Kasumi-1 (cell line): ENCODE measurements at regions not wholly inside any gene's neighbourhood (a gene's known extent, or its start where the extent isn't known, plus 50 kb on each side); places are given as distances from the start of the nearest gene placed in this dataset.

Experiments
- DNase-seq, 2 experiments: peaks; one replicate each; lab custom pipeline; 2025; lab: John Stamatoyannopoulos, UW

GRCh38 chr5:88144219-88145001, 124.2 kb downstream of the TMEM161B start:
- DNase-seq = no peak

GRCh38 chr5:88143693-88144218, 124.9 kb downstream of the TMEM161B start:
- no peak for DNase-seq

- no peak for DNase-seq
These were observed 125.6 kb downstream of the TMEM161B start for GRCh38 chr5:88142886-88143692.

GRCh38 chr5:88142636-88142885, 126.1 kb downstream of the TMEM161B start:
- DNase-seq = no peak

- DNase-seq = peak; percentile 91 to 94
These were observed 127.5 kb downstream of the TMEM161B start for GRCh38 chr5:88140856-88141752.

- no peak for DNase-seq
These were observed 128.2 kb downstream of the TMEM161B start for GRCh38 chr5:88140396-88140855.

- DNase-seq = no peak
These were observed 138.3 kb downstream of the TMEM161B start for GRCh38 chr5:88130211-88130815.

- no peak for DNase-seq
These were observed 139.8 kb downstream of the TMEM161B start for GRCh38 chr5:88128813-88129212.

- DNase-seq = no peak
These were observed 149.0 kb downstream of the TMEM161B start for GRCh38 chr5:88119535-88120125.

- DNase-seq = no peak
These were observed 150.5 kb downstream of the TMEM161B start for GRCh38 chr5:88118179-88118578.

GRCh38 chr5:88117546-88117945, 151.1 kb downstream of the TMEM161B start:
- no peak for DNase-seq

GRCh38 chr5:88116396-88116795, 152.2 kb downstream of the TMEM161B start:
- DNase-seq = no peak

GRCh38 chr5:88115211-88115610, 153.4 kb downstream of the TMEM161B start:
- no peak for DNase-seq

- DNase-seq = no peak
These were observed 155.2 kb downstream of the TMEM161B start for GRCh38 chr5:88113429-88113828.

- DNase-seq = no peak
These were observed 158.8 kb downstream of the TMEM161B start for GRCh38 chr5:88109818-88110217.

GRCh38 chr5:88108490-88109279, 160.0 kb downstream of the TMEM161B start:
- DNase-seq = no peak

- DNase-seq = no peak
These were observed 173.6 kb downstream of the TMEM161B start for GRCh38 chr5:88094906-88095496.

- DNase-seq = no peak
These were observed 174.2 kb downstream of the TMEM161B start for GRCh38 chr5:88094403-88094802.

GRCh38 chr5:88093765-88094164, 174.9 kb downstream of the TMEM161B start:
- no peak for DNase-seq

- DNase-seq = no peak
These were observed 175.6 kb downstream of the TMEM161B start for GRCh38 chr5:88092958-88093605.
